Activated effector memory CD4-positive, alpha-beta T cell treated with anti-CD3 and anti-CD28 coated beads, Interleukin-2, amount 50 U/mL, for 16 hours (primary cell): ENCODE measurements at regions not wholly inside any gene's neighbourhood (a gene's known extent, or its start where the extent isn't known, plus 50 kb on each side); places are given as distances from the start of the nearest gene placed in this dataset.

Experiments
- DNase-seq: peaks from one replicate; pipeline ENCODE4 v3.0.0-alpha.2; 2020

- no peak for DNase-seq
These were observed 68.2 kb upstream of the C1orf87 start for GRCh38 chr1:60141743-60142142.

- no peak for DNase-seq
These were observed 67.7 kb upstream of the C1orf87 start for GRCh38 chr1:60141276-60141675.

GRCh38 chr1:60137406-60137805 is 63.8 kb upstream of the C1orf87 start:
- DNase-seq: no peak

- DNase-seq: no peak
These were observed 62.8 kb upstream of the C1orf87 start for GRCh38 chr1:60136395-60136794.

- no peak for DNase-seq
These were observed 61.1 kb upstream of the C1orf87 start for GRCh38 chr1:60134716-60135115.

GRCh38 chr1:60133848-60134247 is 60.3 kb upstream of the C1orf87 start:
- no peak for DNase-seq

- DNase-seq: no peak
These were observed 59.6 kb upstream of the C1orf87 start for GRCh38 chr1:60133000-60133673.

- no peak for DNase-seq
These were observed 58.5 kb upstream of the C1orf87 start for GRCh38 chr1:60132108-60132507.

- no peak for DNase-seq
These were observed 57.1 kb upstream of the C1orf87 start for GRCh38 chr1:60130703-60131102.

- no peak for DNase-seq
These were observed 56.3 kb upstream of the C1orf87 start for GRCh38 chr1:60129911-60130310.

GRCh38 chr1:60126723-60127122 is 53.2 kb upstream of the C1orf87 start:
- no peak for DNase-seq
